ENCODE measurements at regions not wholly inside any gene's neighbourhood (a gene's known extent, or its start where the extent isn't known, plus 50 kb on each side); places are given as distances from the start of the nearest gene placed in this dataset.

DNA sequence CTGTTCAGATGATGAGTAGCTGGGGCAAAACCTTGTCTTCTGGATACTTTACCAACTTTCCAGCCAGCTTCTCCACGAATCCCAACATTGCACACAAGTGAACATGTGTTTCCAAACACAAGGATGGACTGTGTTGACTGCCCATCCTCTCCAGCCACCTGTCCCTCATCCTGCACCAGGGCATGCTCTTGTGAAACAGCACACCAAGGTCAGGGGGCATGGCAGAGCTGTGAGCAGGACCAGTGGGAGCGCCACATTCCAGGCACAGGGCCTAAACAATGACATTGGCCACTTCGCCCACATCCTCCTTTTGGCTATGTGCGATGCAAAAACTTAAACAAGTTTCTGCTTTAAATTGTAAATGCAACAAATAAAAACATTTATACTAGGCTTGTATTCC is 105.5 kb downstream of the IRS2 start:
- RAD21 ChIA-PET (ENCODE audit: low non-redundant PET in 1 of 2, low total read pairs in 2 of 2, uncharacterized antibody in 2 of 2, unreplicated experiment in 2 of 2), result no interaction called here
- H4K20me1 ChIP-seq (ENCODE audit: insufficient read depth), result no peaks in the 10 kb centered on the region
- BruUV-seq (replicated peaks), result no TSS peak
- peaks cover 6 to 12% of the 10 kb centered on the region in 2 experiments; a peak in 2 of 4 replicates for H3K4me1 ChIP-seq (ENCODE audit: control insufficient read depth in 1 of 2, insufficient read depth in 2 of 2, low read length in 2 of 2)
- TF ChIP-seq SIN3A (IDR thresholded peaks at IDR 0.05; ENCODE audit: low read depth) (no peak), ELF1 (IDR thresholded peaks at IDR 0.05; ENCODE audit: borderline replicate concordance, low read depth) (no peak), ZNF274 (IDR thresholded peaks at IDR 0.05; ENCODE audit: low read depth, low read length) (no peak), EZH2phosphoT487 (IDR thresholded peaks at IDR 0.05; ENCODE audit: borderline replicate concordance) (no peak), FOSL1 (IDR thresholded peaks at IDR 0.05; ENCODE audit: low read depth) (no peak), TCF7L2 (IDR thresholded peaks at IDR 0.05; ENCODE audit: borderline replicate concordance, extremely low read depth, insufficient read depth, insufficient read length) (no peak), RAD21 (IDR thresholded peaks at IDR 0.05; ENCODE audit: low read depth) (no peak), EZH2 (IDR thresholded peaks at IDR 0.05) (no peak), POLR2AphosphoS5 (IDR thresholded peaks at IDR 0.05; ENCODE audit: low read depth, low read length) (no peak)
- TF ChIP-seq, protein P1, sequence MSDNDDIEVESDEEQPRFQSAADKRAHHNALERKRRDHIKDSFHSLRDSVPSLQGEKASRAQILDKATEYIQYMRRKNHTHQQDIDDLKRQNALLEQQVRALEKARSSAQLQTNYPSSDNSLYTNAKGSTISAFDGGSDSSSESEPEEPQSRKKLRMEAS (IDR thresholded peaks at IDR 0.05), result no peak
- TF ChIP-seq, protein P2, sequence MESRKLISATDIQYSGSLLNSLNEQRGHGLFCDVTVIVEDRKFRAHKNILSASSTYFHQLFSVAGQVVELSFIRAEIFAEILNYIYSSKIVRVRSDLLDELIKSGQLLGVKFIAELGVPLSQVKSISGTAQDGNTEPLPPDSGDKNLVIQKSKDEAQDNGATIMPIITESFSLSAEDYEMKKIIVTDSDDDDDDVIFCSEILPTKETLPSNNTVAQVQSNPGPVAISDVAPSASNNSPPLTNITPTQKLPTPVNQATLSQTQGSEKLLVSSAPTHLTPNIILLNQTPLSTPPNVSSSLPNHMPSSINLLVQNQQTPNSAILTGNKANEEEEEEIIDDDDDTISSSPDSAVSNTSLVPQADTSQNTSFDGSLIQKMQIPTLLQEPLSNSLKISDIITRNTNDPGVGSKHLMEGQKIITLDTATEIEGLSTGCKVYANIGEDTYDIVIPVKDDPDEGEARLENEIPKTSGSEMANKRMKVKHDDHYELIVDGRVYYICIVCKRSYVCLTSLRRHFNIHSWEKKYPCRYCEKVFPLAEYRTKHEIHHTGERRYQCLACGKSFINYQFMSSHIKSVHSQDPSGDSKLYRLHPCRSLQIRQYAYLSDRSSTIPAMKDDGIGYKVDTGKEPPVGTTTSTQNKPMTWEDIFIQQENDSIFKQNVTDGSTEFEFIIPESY (IDR thresholded peaks at IDR 0.05; ENCODE audit: extremely low read depth, insufficient replicate concordance, low read length), result no peak
- no peak overlapping the region for H3K9ac ChIP-seq (ENCODE audit: low read length)
- no peaks in the 10 kb centered on the region for H3K9me3 ChIP-seq (ENCODE audit: control insufficient read depth in 1 of 2, insufficient read depth in 1 of 2, low read depth in 1 of 2, low read length in 2 of 2)
- POLR2A ChIA-PET, result no interaction called here
- CTCF ChIA-PET, result no interaction called here
- H3K4me2 ChIP-seq (ENCODE audit: low read length), result no peak overlapping the region
- H3K27ac ChIP-seq (ENCODE audit: low read depth, low read length), result no peak overlapping the region
- H3K79me2 ChIP-seq (ENCODE audit: insufficient read depth, low read length), result no peaks in the 10 kb centered on the region
- no peaks in the 10 kb centered on the region for H3K36me3 ChIP-seq (ENCODE audit: control insufficient read depth in 1 of 2, insufficient read depth in 2 of 2, low read length in 2 of 2)
- H2AFZ ChIP-seq (ENCODE audit: low read depth, low read length, poor library complexity, severe bottlenecking), result no peak overlapping the region
- H3K27me3 ChIP-seq (ENCODE audit: insufficient read depth, low read length), result no peaks in the 10 kb centered on the region
- H3K4me3 ChIP-seq (replicated peaks in 1 of 2; ENCODE audit: low read depth in 1 of 2, low read length in 2 of 2), result no peak overlapping the region
- ATAC-seq, result no peak
- intact Hi-C loops (cut with micrococcal nuclease), result no loop called here
- DNase-seq (ENCODE audit: low read depth, low spot score), result no peak
- H3K9me2 ChIP-seq (ENCODE audit: insufficient read depth), result no peaks in the 10 kb centered on the region

Data from HCT116 (cell line).